GM23338 (cell line): ENCODE measurements at regions not wholly inside any gene's neighbourhood (a gene's known extent, or its start where the extent isn't known, plus 50 kb on each side); places are given as distances from the start of the nearest gene placed in this dataset.

Experiments used
- CREB1 ChIP-seq: fragments of 250-450 bp; sonication (Bioruptor Pico); IDR thresholded peaks from 2 replicates; pipeline ENCODE4 v1.5.0; 2020; ENCODE audit warnings: low read depth, mild to moderate bottlenecking, moderate library complexity
- CTCF ChIP-seq, 2 experiments: fragments of 200-600 bp in 1 of 2; sonication (generic) in 1 of 2; conservative IDR thresholded peaks; 2 replicates each; pipeline versions ENCODE4 v1.5.1 to v1.6.1; 2016 to 2017; ENCODE audit warnings: antibody characterized with exemption in 2 of 2, low read depth in 2 of 2, mild to moderate bottlenecking in 2 of 2, moderate library complexity in 1 of 2
- EZH2 ChIP-seq: fragments of 200-600 bp; sonication (generic); IDR thresholded peaks from one replicate; pipeline ENCODE4 v1.8.0; 2017; ENCODE audit warnings: antibody characterized with exemption, mild to moderate bottlenecking, low read depth; ENCODE audit not compliant: unreplicated experiment
- EZH2phosphoT487 ChIP-seq: fragments of 200-600 bp; sonication (generic); IDR thresholded peaks from one replicate; pipeline ENCODE4 v1.8.1; 2018; ENCODE audit warnings: antibody characterized with exemption; ENCODE audit not compliant: unreplicated experiment
- POLR2AphosphoS5 ChIP-seq: IDR thresholded peaks from 2 replicates; pipeline ENCODE4 v1.6.1; 2016; ENCODE audit warnings: antibody characterized with exemption, low read depth
- STAT1 ChIP-seq: IDR thresholded peaks from one replicate; pipeline ENCODE4 v1.6.1; 2016; ENCODE audit warnings: antibody characterized with exemption; ENCODE audit not compliant: unreplicated experiment
- ZNF114 ChIP-seq: fragments of 250-450 bp; sonication (Bioruptor Pico); IDR thresholded peaks from 2 replicates; pipeline ENCODE4 v1.5.0; 2020; ENCODE audit warnings: mild to moderate bottlenecking, moderate library complexity
- TF ChIP-seq, protein P1 (sequence below): IDR thresholded peaks from one replicate; pipeline ENCODE4 v1.6.1; 2018; ENCODE audit warnings: antibody characterized with exemption; ENCODE audit not compliant: unreplicated experiment

- TF ChIP-seq CTCF (conservative IDR thresholded peaks at IDR 0.05; ENCODE audit: low read depth in 2 of 2) (no peak), POLR2AphosphoS5 (no peak), EZH2 (no peak), CREB1 (CRISPR knock-in tag) (no peak), ZNF114 (no peak), STAT1 (no peak), EZH2phosphoT487 (no peak)
- TF ChIP-seq, protein P1, sequence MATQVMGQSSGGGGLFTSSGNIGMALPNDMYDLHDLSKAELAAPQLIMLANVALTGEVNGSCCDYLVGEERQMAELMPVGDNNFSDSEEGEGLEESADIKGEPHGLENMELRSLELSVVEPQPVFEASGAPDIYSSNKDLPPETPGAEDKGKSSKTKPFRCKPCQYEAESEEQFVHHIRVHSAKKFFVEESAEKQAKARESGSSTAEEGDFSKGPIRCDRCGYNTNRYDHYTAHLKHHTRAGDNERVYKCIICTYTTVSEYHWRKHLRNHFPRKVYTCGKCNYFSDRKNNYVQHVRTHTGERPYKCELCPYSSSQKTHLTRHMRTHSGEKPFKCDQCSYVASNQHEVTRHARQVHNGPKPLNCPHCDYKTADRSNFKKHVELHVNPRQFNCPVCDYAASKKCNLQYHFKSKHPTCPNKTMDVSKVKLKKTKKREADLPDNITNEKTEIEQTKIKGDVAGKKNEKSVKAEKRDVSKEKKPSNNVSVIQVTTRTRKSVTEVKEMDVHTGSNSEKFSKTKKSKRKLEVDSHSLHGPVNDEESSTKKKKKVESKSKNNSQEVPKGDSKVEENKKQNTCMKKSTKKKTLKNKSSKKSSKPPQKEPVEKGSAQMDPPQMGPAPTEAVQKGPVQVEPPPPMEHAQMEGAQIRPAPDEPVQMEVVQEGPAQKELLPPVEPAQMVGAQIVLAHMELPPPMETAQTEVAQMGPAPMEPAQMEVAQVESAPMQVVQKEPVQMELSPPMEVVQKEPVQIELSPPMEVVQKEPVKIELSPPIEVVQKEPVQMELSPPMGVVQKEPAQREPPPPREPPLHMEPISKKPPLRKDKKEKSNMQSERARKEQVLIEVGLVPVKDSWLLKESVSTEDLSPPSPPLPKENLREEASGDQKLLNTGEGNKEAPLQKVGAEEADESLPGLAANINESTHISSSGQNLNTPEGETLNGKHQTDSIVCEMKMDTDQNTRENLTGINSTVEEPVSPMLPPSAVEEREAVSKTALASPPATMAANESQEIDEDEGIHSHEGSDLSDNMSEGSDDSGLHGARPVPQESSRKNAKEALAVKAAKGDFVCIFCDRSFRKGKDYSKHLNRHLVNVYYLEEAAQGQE = no peak
Observed at GRCh38 chr2:132255714-132256113, 94.0 kb upstream of the ANKRD30BL start.
